PC-9 (cell line): ENCODE measurements at regions not wholly inside any gene's neighbourhood (a gene's known extent, or its start where the extent isn't known, plus 50 kb on each side); places are given as distances from the start of the nearest gene placed in this dataset.

Source experiments
- EZH2 ChIP-seq: fragments of 200-600 bp; sonication (generic); IDR thresholded peaks from 2 replicates; pipeline ENCODE4 v1.8.0; 2017; ENCODE audit warnings: antibody characterized with exemption, low read depth
- TF ChIP-seq, protein P1 (sequence below): fragments of 200-600 bp; sonication (generic); conservative IDR thresholded peaks from 2 replicates; pipeline ENCODE4 v1.6.1; 2017; ENCODE audit warnings: mixed run types, antibody characterized with exemption, mild to moderate bottlenecking, moderate library complexity

GRCh38 chr4:24352112-24352511 is 232.2 kb downstream of the DHX15 start:
- TF ChIP-seq, protein P1, sequence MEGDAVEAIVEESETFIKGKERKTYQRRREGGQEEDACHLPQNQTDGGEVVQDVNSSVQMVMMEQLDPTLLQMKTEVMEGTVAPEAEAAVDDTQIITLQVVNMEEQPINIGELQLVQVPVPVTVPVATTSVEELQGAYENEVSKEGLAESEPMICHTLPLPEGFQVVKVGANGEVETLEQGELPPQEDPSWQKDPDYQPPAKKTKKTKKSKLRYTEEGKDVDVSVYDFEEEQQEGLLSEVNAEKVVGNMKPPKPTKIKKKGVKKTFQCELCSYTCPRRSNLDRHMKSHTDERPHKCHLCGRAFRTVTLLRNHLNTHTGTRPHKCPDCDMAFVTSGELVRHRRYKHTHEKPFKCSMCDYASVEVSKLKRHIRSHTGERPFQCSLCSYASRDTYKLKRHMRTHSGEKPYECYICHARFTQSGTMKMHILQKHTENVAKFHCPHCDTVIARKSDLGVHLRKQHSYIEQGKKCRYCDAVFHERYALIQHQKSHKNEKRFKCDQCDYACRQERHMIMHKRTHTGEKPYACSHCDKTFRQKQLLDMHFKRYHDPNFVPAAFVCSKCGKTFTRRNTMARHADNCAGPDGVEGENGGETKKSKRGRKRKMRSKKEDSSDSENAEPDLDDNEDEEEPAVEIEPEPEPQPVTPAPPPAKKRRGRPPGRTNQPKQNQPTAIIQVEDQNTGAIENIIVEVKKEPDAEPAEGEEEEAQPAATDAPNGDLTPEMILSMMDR = no peak
- TF ChIP-seq EZH2 = no peak
